ENCODE measurements at regions not wholly inside any gene's neighbourhood (a gene's known extent, or its start where the extent isn't known, plus 50 kb on each side); places are given as distances from the start of the nearest gene placed in this dataset.

- Mint-ChIP-seq H3K4me3 (ENCODE audit: low read depth, unreplicated experiment) (no peak overlapping the region), H3K27ac (ENCODE audit: unreplicated experiment) (no peak overlapping the region), H3K27me3 (ENCODE audit: unreplicated experiment) (no peaks in the 10 kb centered on the region), H3K9me3 (ENCODE audit: low read depth, unreplicated experiment) (no peaks in the 10 kb centered on the region), H3K4me1 (ENCODE audit: low read depth, unreplicated experiment) (peaks cover 8% of the 10 kb centered on the region), H3K36me3 (ENCODE audit: insufficient read depth, unreplicated experiment) (no peaks in the 10 kb centered on the region)
- no peak for TF ChIP-seq CTCF (IDR thresholded peaks at IDR 0.05; ENCODE audit: unreplicated experiment)
- no peak for DNase-seq
- intact Hi-C loops (cut with micrococcal nuclease; ENCODE audit: unreplicated experiment) = no loop called here
- no TSS peak for BruUV-seq (replicated peaks)
- CTCF ChIA-PET = no interaction called here
These were observed 654.8 kb downstream of the PRELID2 start for GRCh38 chr5:145180371-145180770.

- no TSS peak for BruUV-seq (replicated peaks)
- no peak for TF ChIP-seq CTCF (IDR thresholded peaks at IDR 0.05; ENCODE audit: unreplicated experiment)
- Mint-ChIP-seq H3K27ac (ENCODE audit: unreplicated experiment) (no peak overlapping the region), H3K9me3 (ENCODE audit: low read depth, unreplicated experiment) (no peaks in the 10 kb centered on the region), H3K4me1 (ENCODE audit: low read depth, unreplicated experiment) (peaks cover 8% of the 10 kb centered on the region), H3K4me3 (ENCODE audit: low read depth, unreplicated experiment) (no peak overlapping the region), H3K36me3 (ENCODE audit: insufficient read depth, unreplicated experiment) (no peaks in the 10 kb centered on the region), H3K27me3 (ENCODE audit: unreplicated experiment) (no peaks in the 10 kb centered on the region)
- peak; percentile 35 for DNase-seq
- intact Hi-C loops (cut with micrococcal nuclease; ENCODE audit: unreplicated experiment) = no loop called here
- CTCF ChIA-PET = interaction anchor here (0.6 kb wide), 1 partner anchor 633 kb away, joined by 3 read pairs; no protein-coding TSS in a partner anchor
These were observed 656.3 kb downstream of the PRELID2 start for GRCh38 chr5:145178641-145179523.

GRCh38 chr5:145176041-145176440 is 659.1 kb downstream of the PRELID2 start:
- Mint-ChIP-seq H3K27ac (ENCODE audit: unreplicated experiment) (no peak overlapping the region), H3K27me3 (ENCODE audit: unreplicated experiment) (no peaks in the 10 kb centered on the region), H3K4me3 (ENCODE audit: low read depth, unreplicated experiment) (no peak overlapping the region), H3K36me3 (ENCODE audit: insufficient read depth, unreplicated experiment) (no peaks in the 10 kb centered on the region), H3K9me3 (ENCODE audit: low read depth, unreplicated experiment) (no peaks in the 10 kb centered on the region), H3K4me1 (ENCODE audit: low read depth, unreplicated experiment) (peaks cover 8% of the 10 kb centered on the region)
- no peak for DNase-seq
- intact Hi-C loops (cut with micrococcal nuclease; ENCODE audit: unreplicated experiment) = no loop called here
- CTCF ChIA-PET = no interaction called here
- no peak for TF ChIP-seq CTCF (IDR thresholded peaks at IDR 0.05; ENCODE audit: unreplicated experiment)
- BruUV-seq (replicated peaks) = no TSS peak

GRCh38 chr5:145166110-145166509 is 669.0 kb downstream of the PRELID2 start:
- DNase-seq = no peak
- Mint-ChIP-seq H3K4me3 (ENCODE audit: low read depth, unreplicated experiment) (no peak overlapping the region), H3K27me3 (ENCODE audit: unreplicated experiment) (no peaks in the 10 kb centered on the region), H3K9me3 (ENCODE audit: low read depth, unreplicated experiment) (no peaks in the 10 kb centered on the region), H3K27ac (ENCODE audit: unreplicated experiment) (no peak overlapping the region), H3K36me3 (ENCODE audit: insufficient read depth, unreplicated experiment) (no peaks in the 10 kb centered on the region), H3K4me1 (ENCODE audit: low read depth, unreplicated experiment) (no peaks in the 10 kb centered on the region)
- intact Hi-C loops (cut with micrococcal nuclease; ENCODE audit: unreplicated experiment) = no loop called here
- no TSS peak for BruUV-seq (replicated peaks)
- CTCF ChIA-PET = no interaction called here
- no peak for TF ChIP-seq CTCF (IDR thresholded peaks at IDR 0.05; ENCODE audit: unreplicated experiment)
